ENCODE measurements at regions not wholly inside any gene's neighbourhood (a gene's known extent, or its start where the extent isn't known, plus 50 kb on each side); places are given as distances from the start of the nearest gene placed in this dataset.

DNA sequence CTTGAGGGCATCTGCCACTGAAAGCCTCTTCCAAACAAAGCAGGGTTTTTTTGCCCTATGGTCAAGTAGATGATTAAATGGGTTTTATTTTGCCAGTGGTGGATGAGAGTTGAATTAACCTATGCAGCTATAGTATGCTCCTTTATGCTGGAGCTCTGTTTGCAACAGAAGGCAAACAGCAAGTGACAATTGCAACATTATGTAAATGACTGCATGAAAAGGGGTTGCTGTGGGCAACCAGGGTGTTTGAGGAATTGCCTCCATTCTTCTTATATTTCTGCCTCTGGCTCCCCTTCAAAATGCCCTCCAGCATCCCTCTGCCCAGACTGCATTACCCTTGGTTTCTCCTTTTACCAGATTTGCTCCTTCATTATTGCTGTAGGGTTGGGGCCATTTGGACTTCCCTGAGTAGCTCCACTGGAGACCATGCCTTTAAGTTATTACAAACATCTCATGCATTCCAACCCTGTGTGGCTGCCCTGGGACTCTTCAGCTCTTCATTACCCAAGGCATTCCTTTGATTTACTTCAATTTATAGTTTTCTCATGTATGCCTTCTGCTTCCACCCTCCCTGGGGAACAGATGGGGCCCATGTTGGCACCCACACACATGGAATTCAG, 398.4 kb downstream of the PRDM2 start:
- intact Hi-C loops (cut with micrococcal nuclease): no loop called here

DNA sequence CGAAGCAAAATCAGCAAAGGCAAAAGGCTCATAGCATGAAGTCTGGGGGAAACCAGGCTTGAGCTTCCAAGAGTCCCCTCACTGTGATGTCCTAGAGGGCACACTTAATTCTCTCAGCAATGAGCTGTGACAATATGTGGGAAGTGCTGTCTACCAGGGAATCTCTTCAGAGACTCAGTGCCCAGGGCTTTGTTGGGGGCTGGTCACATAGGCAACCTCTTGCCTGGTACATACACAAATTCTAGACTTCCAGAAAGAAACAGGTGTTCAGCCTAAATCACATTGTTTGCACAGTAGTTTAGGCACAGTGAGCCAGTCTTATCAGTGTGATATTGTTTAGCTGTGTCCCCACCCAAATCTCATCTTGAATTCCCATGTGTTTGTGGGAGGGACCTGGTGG, 400.5 kb downstream of the PRDM2 start:
- intact Hi-C loops (cut with micrococcal nuclease): no loop called here

DNA sequence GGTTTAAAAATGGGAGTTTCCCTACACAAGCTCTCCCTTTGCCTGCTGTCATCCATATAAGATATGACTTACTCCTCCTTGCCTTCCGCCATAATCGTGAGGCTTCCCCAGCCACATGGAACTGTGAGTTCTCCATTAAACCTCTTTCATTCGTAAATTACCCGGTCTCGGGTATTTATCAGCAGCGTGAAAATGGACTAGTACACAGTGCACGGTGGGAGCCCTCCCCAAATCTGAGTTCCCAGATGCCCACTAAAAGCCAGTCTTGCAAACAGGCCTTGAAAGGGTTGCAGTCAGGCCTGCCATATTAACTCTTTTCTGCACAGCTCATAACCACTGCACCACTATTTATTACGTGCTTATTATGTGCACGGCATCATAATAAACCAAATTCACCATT, 400.9 kb downstream of the PRDM2 start:
- intact Hi-C loops (cut with micrococcal nuclease): no loop called here

DNA sequence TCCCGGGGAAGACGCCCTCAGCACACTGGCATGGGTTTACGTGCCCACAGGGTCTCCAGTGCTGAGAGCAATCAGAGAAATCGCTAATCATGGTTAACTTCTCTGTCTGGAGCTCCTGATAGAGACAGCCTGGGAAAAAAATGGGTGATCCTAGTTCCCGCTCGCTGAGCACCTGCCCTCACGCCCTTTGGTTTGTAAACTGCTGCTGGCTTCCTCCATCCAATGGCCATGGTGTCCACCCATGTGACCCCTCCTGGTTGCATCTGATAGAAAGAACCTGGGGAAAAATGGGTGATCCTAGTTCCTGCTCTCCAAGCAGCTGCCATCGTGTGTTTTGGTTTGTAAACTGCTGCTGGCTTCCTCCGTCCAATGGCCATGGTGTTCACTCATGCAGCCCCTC, 402.2 kb downstream of the PRDM2 start:
- intact Hi-C loops (cut with micrococcal nuclease): no loop called here

DNA sequence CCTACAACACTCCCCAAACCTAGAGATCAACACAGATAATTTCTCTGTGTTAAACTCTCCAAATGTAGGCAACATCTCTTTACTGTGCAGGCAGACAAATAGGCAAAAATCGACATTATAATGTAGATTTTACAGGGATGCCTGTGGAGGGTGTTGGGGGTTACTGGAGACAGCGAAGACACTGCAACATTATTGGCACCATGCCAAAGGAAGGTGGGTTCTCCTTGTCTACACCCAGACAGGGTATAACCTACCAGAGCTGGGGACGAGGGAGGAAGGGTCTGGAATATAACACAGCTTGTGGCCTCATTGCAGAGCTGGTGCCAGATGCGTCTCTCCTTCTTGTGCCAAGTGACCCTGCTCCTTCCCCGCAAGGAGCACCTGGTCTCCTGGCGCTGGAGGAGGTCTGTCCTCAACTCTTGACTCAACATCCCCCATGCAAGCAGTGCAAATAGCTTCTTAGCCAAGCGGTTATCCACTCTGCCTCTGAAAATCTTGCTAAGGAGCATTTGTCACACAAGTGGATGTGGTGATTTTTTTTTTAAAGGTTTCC, 404.0 kb downstream of the PRDM2 start:
- intact Hi-C loops (cut with micrococcal nuclease): no loop called here

DNA sequence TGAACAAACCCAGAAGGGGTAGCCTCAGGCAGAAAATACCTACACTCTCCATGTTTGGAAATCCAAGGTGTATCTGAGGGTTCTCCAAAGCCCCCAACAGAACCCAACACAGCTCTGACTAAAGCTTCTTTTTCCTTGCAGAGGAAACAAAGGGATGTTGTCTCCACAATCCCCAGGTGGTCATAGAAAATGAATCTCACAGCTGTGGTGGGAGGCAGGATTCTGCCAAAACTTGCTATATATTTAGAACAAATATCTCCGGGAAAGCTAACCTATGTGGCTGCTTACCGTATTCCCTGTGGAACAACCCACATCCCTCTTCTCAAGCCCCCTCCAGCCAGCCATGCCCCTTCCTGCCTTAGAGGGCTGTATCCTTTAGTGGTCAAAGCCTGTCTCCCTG, 406.1 kb downstream of the PRDM2 start:
- intact Hi-C loops (cut with micrococcal nuclease): no loop called here

DNA sequence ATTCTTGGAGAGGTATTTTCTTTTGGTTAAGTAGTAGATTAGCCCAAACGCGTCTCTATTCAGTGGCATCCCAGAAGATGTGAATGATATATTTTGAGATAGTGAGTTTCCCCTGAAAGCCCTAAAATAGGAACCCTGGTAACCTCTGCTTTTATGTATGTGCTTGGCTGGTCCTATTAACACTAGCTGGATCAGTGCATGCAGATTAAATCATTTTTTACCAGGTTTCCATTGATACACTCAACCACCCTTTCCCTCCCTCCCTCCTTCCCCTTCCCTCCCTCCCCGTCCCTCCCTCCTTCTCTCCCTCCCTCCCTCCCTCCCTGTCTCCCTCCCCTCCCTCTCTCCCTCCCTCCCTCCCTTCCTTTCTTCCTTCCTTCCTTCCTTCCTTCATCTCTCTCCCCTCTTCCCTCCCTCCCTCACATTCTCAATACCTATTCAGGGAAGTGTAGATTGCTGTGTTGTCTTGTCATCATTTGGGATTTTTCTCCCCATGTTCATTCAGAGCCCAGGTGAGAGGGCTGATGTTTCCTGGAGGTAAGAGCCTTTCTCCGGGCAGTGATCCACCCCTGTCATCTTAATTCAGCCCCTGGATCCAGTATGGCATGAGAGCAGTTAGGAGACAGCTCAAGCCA, 406.8 kb downstream of the PRDM2 start:
- intact Hi-C loops (cut with micrococcal nuclease): no loop called here

DNA sequence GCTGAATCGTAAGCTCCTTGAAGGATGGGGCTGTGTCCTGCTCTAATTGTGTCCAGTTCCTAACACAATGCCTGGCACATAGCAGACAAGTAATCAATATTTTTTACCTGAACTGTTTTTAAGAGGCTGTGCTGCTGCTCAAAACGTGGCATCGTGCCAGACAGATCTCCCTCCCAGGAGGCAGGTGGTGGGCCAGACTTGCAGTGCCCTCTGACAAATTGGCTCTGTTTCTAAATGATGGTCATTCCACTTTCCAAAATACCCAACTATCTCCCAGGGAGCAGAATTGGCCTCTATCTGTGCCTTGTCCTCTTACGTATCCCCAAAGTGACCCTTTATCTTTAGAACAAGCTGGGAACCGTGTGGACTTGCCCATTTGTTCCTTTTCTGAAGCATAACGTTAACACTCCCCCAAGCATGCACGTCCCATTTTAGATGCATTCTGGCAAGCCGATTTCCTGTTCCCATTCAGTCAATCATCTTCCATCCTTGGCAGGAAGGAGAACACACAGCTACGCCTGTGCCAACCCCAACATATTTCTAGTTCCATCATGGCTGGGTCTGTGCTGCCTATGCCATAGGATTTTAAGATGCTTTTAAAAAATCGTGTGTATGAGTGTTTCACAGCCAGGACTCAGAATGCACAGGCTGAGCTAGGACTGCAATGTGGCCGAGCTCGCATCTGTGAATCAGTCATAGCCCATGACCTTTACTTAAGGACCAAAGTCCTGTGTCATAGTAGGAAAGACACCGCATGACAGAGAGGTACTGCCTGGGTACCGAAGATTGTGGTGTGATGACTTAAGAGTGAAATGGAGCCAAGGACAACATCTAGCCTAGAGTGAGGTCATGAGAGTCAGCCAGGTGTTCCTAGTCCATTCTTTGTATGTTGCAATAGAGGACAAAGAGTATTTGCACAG, 408.6 kb downstream of the PRDM2 start:
- intact Hi-C loops (cut with micrococcal nuclease): no loop called here

DNA sequence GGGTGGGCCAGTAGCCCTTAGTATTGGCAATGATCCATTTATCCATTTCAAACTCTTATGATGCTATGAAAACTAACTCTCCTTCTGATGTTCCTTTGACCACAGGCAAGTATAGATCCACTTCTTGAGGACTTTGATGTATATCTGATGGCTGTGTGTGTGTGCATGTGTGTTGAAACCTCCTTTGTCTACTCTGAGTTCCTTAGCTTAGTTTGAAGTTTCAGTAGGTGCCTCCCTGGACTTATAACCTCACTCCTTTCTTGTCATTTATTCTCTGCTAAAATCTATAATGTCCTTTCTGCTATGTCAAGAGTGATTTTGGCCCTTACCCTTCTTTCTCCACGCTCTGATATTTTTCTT, 409.3 kb downstream of the PRDM2 start:
- intact Hi-C loops (cut with micrococcal nuclease): no loop called here

DNA sequence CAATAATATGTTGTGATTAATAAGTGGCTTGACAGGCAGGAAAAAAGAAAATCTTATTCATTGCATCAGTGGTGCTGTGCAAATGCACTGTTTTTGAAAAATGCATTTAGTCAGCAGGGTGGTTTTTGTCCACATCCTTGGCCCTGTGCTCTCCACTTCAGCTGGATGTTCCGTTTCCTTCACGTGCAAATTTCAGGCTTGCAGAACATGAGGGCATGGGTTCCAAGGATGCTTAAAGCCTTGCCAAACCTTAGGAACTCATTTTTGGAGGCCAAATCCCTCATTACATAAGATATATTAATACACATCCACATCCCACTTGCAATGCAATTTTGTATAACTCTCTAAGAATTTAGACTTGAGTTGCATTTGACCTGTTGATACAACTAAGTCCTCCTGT, 410.1 kb downstream of the PRDM2 start:
- intact Hi-C loops (cut with micrococcal nuclease): no loop called here

DNA sequence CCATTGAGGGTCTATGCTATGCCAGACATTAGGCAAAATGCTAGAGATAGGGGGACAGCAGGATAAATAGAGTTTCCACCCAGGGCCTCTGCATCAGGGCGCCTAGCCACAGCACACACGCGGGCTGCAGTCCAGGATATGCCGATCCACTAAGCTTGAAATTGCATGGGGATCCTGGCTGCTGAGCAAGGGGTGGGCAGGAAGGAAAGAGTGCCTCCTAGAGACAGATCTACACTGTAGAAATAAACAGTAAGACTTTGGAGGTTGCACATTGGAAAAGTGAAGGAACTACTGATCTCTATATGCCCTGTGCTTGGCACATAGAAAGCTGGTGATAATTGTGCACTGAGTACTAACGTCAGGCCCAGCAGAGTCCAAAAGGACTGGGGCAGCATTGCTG, 411.1 kb downstream of the PRDM2 start:
- intact Hi-C loops (cut with micrococcal nuclease): no loop called here

DNA sequence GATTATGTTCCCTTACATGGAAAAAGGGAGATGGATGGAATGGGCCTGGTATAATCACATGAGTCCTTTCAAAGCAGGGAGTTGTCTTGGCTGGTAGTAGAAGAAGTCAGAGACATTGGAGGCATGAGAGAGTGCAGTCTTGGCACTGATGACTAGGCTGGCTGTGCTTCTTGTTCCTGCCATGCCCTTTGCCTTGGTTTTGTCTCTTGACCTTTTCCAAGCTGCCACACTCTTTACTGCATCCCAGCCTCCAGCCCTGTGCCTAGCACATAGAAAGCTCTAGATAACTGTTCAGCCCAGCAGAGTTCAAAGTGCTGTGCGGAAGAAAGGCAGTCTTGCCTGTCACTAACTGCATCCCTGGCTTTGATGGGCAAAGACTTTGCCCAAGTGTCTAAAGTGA, 412.6 kb downstream of the PRDM2 start:
- intact Hi-C loops (cut with micrococcal nuclease): no loop called here

DNA sequence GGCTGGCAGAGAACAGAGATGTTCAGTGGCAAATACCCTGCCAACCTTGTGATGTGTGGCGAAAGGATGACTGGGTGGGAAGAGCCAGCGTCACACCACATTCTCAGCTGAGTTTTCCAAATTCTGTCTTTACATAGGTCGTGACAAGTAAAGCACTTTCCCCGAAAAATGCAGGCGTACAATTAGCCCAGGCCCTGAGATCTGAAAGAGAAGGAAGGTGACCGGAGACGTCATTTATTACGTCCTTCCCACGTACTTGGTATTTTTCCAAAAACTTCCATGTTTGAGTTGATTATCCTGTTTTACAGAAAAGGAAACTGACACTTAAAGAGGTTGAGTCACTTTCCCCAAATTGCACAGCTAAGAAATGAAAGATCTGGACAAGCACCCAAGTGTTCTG, 413.3 kb downstream of the PRDM2 start:
- intact Hi-C loops (cut with micrococcal nuclease): no loop called here

DNA sequence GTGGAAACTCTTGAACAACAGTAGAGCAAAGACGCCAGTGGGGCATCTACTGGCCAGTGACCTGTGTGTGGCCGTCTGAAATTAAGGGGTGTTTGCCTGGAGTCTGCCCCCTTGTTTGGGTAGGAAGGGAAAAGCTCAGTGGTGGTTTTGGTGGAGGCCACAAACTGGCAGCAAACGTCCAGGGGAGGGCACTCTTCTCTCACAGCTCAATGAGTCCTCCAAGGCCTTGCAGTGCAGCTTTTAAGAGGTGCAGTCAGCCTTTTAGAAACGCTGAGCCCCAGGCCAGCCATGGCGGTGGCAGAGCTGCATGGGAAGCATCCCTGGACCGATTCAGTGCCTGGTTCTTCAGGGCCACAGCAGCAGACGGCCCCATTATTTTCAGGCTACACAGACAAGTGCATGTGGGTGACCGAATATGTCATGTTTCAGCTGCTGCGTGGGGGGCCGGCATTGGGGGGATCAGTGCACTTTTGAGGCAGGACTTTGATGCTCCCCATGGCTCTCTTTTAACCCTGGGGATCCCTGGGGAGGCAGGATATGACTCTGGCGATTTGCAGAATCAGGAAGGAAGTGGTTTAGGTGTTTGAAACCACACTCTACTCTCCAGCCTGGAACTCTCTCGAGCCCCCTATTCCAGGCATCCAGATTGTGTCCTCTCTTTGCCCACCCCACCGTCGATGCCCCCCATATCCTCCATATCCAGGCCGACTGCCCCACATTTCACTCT, 414.0 kb downstream of the PRDM2 start:
- intact Hi-C loops (cut with micrococcal nuclease): no loop called here

DNA sequence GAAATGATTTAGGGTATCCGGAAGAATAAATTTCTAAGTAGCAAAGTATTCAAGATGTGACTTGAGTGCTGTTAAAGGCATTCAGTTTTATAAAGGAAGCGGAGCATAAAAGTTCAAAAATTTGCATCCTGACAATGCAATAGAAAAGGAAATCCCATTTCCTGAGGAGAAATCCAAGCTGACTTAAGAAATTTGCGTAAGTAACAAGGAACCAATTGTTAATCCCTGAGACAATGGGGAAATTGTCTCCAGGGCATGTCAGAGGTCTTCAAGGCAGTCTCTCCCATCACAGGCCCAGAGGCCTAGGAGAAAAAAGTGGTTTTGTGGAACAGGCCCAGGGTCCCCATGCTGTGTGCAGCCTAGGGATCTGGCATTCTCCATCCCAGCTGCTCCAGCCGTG, 416.0 kb downstream of the PRDM2 start:
- intact Hi-C loops (cut with micrococcal nuclease): no loop called here

DNA sequence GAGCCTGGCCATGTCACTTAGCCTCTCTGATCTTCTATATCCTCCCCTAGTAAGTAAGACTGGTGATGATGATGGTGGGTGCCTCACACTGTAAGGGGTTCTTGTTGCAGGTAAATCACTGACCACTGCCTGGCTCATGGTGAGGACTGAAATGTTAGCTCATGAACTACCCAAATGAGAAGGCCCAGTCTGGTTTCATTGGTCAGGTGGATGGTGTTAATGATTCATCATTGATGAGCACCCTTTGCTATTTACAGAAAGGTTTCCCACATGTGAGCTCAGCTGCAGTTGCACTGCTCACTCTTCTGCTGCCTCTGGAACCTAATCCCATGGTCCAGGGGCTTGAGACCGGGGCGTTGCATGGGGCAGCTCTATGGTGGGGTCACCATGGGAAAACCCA, 417.7 kb downstream of the PRDM2 start:
- intact Hi-C loops (cut with micrococcal nuclease): no loop called here

DNA sequence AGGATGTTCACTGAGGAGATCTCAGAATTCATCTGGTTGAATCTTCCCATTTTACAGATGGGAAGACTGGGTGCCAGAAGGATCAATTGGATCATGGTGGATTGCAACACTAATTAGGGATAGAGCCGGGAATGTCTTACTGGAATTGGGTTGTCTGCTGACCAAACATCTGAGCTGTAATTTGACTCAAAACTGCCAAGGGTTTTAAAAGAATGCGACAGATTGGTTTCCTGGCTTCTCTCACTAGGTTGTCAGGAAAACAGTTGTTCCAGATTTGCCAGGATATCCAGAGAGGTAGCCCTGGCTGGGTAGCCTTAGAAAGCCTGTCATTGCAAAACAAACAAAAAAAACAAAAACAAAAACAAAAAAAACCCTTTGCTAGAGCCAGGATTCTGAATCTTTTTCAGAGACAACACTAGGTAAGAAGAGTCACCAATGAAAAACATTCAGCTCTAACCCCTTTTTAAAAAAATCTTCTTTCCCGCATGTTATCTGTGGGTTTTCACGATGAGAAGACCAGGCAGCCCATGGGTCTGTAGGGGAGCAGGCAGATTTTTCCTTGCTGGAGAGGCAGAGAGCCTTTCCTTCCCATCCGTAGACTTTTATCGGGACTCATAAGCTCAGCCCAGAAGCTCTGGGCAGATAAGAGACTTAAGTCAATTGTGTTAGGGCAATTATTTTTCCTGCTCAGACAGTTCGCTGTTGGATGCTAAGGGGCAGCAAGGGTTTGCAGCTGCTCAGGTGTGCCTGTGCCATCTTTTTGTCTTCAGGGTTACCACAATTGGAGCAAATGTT, 418.9 kb downstream of the PRDM2 start:
- intact Hi-C loops (cut with micrococcal nuclease): no loop called here

DNA sequence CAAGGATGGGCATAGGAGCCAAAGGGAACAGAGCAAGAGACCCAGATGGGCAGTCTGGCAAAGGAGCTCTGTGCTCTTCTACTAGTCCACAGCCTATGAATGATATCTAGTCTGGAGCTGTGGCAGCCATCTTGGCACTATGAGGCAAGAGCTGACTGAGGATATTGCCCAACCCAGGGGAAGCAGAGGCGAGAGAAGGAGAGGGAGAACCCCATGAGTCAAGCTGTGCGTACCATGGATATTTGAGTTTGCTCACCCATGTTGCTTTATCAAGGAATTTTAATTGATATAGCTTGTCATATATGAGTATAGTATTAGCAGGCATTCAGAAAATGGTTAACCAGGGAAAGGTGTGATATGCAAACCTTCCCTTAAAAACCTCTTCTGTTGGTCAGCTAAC, 420.9 kb downstream of the PRDM2 start:
- intact Hi-C loops (cut with micrococcal nuclease): no loop called here

DNA sequence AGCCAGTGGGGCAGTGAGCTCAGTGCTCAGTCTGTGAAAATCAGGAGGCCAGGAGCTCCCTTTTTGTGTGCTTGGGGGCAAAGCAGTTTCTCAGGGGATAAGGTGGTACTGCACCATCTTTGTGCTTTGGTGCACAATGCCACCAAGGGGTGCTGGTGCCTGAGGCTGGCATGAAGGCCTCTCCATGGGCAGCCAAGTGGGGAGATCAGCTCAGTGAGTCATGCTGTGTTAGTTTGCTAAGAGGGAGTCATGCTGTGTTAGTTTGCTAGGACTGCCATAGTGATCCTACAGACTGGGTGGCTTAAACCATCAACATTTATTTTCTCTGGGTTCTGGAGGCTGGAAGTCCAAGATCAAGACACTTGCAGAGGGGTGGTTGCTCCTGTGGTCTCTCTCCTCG, 428.1 kb downstream of the PRDM2 start:
- intact Hi-C loops (cut with micrococcal nuclease): no loop called here

DNA sequence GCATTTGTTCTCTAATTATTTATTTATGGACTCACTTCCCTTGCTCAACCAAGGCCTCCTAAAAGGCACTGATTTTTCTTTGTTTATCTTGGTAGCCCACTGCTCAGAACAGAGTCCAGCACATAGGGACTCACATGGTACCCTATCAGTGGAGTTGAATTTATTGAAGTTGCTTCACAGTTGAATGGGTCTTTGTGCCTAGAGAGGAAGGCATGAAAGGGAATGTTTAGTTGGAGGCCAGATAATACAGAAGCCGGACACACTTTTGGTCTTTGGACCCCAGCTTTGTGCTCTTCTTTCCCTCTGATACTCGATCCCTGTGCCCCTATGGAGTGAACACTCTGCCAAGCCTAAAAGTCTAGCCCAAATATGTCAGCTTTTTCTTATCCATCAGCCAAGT, 429.0 kb downstream of the PRDM2 start:
- intact Hi-C loops (cut with micrococcal nuclease): no loop called here

DNA sequence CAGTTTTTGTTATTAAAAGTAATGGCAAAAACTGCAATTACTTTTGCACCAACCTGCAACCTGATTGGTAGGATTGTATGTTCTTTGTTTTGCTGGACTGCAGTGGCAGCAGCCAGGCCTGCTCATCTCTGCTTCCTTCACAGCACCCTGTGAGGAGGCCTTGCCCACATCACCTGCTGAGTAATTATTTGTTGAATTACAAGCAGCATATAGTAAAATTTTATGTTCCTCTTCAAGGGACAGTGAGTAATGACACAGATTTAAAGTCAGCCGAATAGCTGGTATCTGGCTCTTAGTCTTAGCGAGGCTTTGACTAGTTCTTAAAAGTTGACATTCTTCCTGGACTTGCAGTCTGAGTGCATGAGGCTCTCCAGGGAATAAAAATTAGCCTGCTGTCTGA, 435.1 kb downstream of the PRDM2 start:
- intact Hi-C loops (cut with micrococcal nuclease): no loop called here

Measured in T-helper 2 cell treated with Interferon-gamma antibody and Interleukin-4, amounts not matched to agents 100 ng/mL and 5 ng/mL, for 36 hours (primary cell).